ENCODE measurements at regions not wholly inside any gene's neighbourhood (a gene's known extent, or its start where the extent isn't known, plus 50 kb on each side); places are given as distances from the start of the nearest gene placed in this dataset.

DNA sequence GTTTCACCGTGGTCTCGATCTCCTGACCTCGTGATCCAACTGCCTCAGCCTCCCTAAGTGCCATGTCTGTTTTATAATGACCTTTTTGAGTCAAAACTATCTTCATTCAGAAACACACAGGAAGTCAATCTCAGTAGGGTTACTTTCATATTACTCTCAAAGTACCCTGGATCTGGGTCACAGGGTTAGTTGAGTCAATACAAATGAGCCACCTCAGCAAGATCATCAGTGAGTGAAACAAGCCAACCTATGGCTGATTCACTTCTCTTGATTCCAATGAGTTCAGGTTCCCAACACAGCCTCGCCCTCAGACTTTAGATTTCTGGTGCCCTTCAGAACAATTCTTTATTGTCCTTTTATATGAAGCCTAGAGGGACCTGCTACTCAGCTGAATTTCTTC, 76.9 kb downstream of the ZC3H11B start (continued):
- TF ChIP-seq ZNF707 (tag by site-specific recombination; IDR thresholded peaks at IDR 0.05) = no peak
- no peak for TF ChIP-seq ZNF311 (tag by site-specific recombination; IDR thresholded peaks at IDR 0.05; ENCODE audit: borderline replicate concordance)
- TF ChIP-seq EGR2 (tag by site-specific recombination; IDR thresholded peaks at IDR 0.05; ENCODE audit: low read depth) = no peak
- no peak for TF ChIP-seq ZNF335 (tag by site-specific recombination; conservative IDR thresholded peaks at IDR 0.05)
- TF ChIP-seq ZNF658 (tag by site-specific recombination; IDR thresholded peaks at IDR 0.05) = no peak
- TF ChIP-seq ZNF529 (tag by site-specific recombination; IDR thresholded peaks at IDR 0.05; ENCODE audit: insufficient replicate concordance) = no peak
- TF ChIP-seq ZNF202 (tag by site-specific recombination; IDR thresholded peaks at IDR 0.05; ENCODE audit: borderline replicate concordance) = no peak

DNA sequence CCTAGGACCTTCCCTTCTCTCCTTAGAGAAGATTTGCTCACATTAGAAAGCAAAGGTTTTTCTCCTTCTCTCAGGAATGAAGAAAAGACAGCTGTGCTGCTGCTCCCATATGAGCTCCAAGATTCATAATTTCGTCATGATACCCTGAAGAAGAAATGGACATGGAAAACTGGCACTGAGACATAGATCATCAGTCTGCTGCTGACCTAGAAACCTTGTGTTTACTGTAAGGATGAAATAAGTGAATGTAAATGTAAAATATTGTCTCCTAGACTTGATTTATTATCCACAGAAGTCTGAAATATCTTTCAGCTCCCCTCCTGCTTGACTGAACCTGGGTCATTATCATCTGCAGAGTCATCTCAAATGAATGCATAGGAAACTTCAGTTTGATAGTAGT, 77.9 kb downstream of the ZC3H11B start:
- CTCF ChIA-PET = interaction anchor here (0.8 kb wide), 1 partner anchor 20 kb away, joined by 4 read pairs; no protein-coding TSS in a partner anchor
- TF ChIP-seq ZNF214 (tag by site-specific recombination; IDR thresholded peaks at IDR 0.05; ENCODE audit: borderline replicate concordance) (no peak), ZBTB17 (tag by site-specific recombination; IDR thresholded peaks at IDR 0.05) (no peak), GFI1B (tag by site-specific recombination; IDR thresholded peaks at IDR 0.05) (no peak), ZNF670 (tag by site-specific recombination; IDR thresholded peaks at IDR 0.05; ENCODE audit: low read depth) (no peak), ZNF211 (tag by site-specific recombination; IDR thresholded peaks at IDR 0.05; ENCODE audit: low read depth) (no peak)
- TF ChIP-seq, protein P1, sequence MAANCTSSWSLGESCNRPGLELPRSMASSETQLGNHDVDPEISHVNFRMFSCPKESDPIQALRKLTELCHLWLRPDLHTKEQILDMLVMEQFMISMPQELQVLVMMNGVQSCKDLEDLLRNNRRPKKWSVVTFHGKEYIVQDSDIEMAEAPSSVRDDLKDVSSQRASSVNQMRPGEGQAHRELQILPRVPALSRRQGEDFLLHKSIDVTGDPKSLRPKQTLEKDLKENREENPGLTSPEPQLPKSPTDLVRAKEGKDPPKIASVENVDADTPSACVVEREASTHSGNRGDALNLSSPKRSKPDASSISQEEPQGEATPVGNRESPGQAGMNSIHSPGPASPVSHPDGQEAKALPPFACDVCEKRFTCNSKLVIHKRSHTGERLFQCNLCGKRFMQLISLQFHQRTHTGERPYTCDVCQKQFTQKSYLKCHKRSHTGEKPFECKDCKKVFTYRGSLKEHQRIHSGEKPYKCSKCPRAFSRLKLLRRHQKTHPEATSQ (tag by site-specific recombination; IDR thresholded peaks at IDR 0.05) = no peak
- TF ChIP-seq, protein P2, sequence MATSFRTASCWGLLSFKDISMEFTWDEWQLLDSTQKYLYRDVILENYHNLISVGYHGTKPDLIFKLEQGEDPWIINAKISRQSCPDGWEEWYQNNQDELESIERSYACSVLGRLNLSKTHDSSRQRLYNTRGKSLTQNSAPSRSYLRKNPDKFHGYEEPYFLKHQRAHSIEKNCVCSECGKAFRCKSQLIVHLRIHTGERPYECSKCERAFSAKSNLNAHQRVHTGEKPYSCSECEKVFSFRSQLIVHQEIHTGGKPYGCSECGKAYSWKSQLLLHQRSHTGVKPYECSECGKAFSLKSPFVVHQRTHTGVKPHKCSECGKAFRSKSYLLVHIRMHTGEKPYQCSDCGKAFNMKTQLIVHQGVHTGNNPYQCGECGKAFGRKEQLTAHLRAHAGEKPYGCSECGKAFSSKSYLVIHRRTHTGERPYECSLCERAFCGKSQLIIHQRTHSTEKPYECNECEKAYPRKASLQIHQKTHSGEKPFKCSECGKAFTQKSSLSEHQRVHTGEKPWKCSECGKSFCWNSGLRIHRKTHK (tag by site-specific recombination; IDR thresholded peaks at IDR 0.05) = no peak
- no peaks in the 10 kb centered on the region for H3K9me3 ChIP-seq (ENCODE audit: control insufficient read depth, insufficient read depth, low read depth, low read length)
- no peak overlapping the region for H3K27ac ChIP-seq (ENCODE audit: extremely low read depth, low read depth, low read length)
- H3K4me1 ChIP-seq (ENCODE audit: control insufficient read depth, insufficient read depth, low read length) = no peaks in the 10 kb centered on the region
- H3K36me3 ChIP-seq (ENCODE audit: control insufficient read depth in 2 of 2, insufficient read depth in 1 of 2, low read length in 2 of 2) = no peaks in the 10 kb centered on the region
- POLR2A ChIA-PET = no interaction called here
- no peak overlapping the region for H3K4me3 ChIP-seq (ENCODE audit: low read depth, low read length)

DNA sequence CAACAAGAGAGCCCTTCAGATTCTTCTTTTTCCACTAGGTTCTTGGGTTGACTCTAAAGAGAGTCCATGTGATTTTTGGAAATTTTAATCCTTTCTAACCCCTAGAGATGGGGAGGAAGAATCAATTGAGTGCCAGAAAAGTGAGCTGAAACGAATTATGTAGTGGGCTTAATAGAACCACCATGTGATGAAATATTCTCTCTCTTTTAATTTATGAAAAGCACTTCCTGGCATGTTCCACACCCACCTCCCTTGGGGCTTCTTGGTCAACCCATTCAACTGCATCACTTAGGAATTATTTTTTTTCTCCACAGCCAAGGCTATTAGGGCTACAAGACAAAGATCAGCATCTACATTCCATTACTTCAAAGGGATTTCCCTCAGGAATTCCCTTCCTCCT, 79.6 kb downstream of the ZC3H11B start:
- CTCF ChIA-PET = interaction anchor here (0.9 kb wide), 1 partner anchor 51 kb away, joined by 3 read pairs; no protein-coding TSS in a partner anchor
- no peaks in the 10 kb centered on the region for H3K4me1 ChIP-seq (ENCODE audit: control insufficient read depth, insufficient read depth, low read length)
- no peak overlapping the region for H3K27ac ChIP-seq (ENCODE audit: extremely low read depth, low read depth, low read length)
- H3K9me3 ChIP-seq (ENCODE audit: control insufficient read depth, insufficient read depth, low read depth, low read length) = no peaks in the 10 kb centered on the region
- POLR2A ChIA-PET = no interaction called here
- H3K4me3 ChIP-seq (ENCODE audit: low read depth, low read length) = no peak overlapping the region
- no peaks in the 10 kb centered on the region for H3K36me3 ChIP-seq (ENCODE audit: control insufficient read depth in 2 of 2, insufficient read depth in 1 of 2, low read length in 2 of 2)
- TF ChIP-seq, protein P3, sequence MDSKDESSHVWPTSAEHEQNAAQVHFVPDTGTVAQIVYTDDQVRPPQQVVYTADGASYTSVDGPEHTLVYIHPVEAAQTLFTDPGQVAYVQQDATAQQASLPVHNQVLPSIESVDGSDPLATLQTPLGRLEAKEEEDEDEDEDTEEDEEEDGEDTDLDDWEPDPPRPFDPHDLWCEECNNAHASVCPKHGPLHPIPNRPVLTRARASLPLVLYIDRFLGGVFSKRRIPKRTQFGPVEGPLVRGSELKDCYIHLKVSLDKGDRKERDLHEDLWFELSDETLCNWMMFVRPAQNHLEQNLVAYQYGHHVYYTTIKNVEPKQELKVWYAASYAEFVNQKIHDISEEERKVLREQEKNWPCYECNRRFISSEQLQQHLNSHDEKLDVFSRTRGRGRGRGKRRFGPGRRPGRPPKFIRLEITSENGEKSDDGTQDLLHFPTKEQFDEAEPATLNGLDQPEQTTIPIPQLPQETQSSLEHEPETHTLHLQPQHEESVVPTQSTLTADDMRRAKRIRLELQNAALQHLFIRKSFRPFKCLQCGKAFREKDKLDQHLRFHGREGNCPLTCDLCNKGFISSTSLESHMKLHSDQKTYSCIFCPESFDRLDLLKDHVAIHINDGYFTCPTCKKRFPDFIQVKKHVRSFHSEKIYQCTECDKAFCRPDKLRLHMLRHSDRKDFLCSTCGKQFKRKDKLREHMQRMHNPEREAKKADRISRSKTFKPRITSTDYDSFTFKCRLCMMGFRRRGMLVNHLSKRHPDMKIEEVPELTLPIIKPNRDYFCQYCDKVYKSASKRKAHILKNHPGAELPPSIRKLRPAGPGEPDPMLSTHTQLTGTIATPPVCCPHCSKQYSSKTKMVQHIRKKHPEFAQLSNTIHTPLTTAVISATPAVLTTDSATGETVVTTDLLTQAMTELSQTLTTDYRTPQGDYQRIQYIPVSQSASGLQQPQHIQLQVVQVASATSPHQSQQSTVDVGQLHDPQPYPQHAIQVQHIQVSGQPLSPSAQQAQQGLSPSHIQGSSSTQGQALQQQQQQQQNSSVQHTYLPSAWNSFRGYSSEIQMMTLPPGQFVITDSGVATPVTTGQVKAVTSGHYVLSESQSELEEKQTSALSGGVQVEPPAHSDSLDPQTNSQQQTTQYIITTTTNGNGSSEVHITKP (tag by site-specific recombination; IDR thresholded peaks at IDR 0.05) = peak; percentile 37; the same call in 1 of the 2 replicates
- no peak for TF ChIP-seq ZNF549 (tag by site-specific recombination; IDR thresholded peaks at IDR 0.05)
- TF ChIP-seq, protein P4, sequence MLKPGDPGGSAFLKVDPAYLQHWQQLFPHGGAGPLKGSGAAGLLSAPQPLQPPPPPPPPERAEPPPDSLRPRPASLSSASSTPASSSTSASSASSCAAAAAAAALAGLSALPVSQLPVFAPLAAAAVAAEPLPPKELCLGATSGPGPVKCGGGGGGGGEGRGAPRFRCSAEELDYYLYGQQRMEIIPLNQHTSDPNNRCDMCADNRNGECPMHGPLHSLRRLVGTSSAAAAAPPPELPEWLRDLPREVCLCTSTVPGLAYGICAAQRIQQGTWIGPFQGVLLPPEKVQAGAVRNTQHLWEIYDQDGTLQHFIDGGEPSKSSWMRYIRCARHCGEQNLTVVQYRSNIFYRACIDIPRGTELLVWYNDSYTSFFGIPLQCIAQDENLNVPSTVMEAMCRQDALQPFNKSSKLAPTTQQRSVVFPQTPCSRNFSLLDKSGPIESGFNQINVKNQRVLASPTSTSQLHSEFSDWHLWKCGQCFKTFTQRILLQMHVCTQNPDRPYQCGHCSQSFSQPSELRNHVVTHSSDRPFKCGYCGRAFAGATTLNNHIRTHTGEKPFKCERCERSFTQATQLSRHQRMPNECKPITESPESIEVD (tag by site-specific recombination; IDR thresholded peaks at IDR 0.05) = no peak
